ENCODE measurements at regions not wholly inside any gene's neighbourhood (a gene's known extent, or its start where the extent isn't known, plus 50 kb on each side); places are given as distances from the start of the nearest gene placed in this dataset.
"Not testable (repeated sequence)": the region's sequence is repeated elsewhere in the genome, so short reads cannot be mapped to it uniquely, and the experiment has no call there.

DNA sequence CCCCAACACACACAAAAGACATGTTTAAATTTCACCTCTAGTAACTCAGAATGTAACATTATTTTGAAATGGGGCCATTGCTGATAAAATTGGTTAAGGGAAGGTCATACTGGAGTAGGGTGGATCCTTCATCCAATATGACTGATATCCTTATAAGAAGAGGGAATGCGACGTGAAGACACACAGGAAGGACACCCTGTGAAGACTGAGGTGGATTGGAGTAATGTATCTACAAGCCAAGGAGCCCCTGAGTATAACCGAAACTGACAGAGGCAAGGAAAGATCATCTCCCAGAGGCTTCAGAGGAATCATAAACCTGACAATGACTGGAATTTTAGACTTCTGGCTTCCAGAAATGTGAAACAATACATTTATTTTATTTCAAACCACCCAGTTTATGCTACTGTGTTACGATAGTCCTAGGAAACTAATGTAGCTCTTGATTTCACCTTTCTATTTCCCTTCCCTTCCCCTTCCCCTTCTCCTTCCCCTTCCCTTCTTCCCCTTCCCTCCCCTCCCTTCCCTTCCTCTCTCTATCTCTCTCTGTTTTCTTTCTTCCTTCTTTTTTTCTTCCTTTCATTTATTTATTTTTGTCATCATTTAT is 1775.4 kb downstream of the LRRC4C start:
- ATAC-seq: no peak
- DNase-seq: no peak
- intact Hi-C loops (cut with DNase I): no loop called here

DNA sequence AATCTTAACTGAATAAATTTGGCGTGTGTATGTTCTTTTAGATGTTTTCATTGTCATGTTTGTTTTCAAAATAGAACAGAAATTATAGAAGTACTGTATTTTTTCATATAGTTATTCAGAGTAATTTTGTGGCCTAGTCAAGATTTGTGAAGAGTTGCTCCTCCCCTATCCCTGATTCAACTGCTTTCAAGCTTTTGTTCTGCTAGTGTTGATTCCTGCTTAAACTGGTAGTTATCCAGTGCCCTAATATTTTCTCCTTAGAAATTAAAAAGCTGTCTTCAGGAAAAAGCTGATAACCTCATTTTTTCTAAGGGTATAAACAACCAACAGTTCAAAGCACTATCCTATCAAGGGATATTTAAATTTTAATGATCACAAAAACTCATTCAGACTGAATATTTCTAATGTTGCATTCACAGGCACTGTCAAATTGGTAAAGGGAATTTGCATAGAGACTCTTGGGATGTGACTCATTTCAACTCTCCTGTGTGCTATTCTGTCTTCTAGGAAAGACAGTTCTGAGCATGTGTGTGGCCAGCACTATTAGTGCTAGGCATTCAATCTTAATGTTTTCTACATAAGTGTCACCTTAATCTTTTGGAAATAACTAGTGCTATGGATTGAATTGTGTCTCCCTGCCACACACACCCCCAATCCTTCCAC is 1776.0 kb downstream of the LRRC4C start:
- ATAC-seq: no peak
- DNase-seq: no peak
- intact Hi-C loops (cut with DNase I): no loop called here

DNA sequence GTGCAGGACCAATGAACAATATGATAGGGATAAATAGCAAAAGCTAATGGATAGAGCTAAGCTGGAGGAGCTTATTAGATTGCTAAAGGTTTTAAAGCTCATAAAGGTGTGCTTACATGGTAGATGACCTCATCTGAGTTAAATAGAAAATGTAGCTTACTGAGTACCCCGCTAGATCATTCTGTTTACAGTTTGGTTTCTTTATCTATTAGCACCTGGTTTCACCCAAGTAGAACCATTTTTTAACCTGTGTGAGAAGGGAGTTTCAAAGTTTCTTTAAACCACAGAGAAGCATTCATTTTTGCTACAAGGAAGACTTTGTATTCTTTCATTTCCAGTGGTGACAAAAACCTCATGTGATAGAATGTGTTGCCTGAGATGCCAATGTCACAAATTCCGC is 1778.0 kb downstream of the LRRC4C start:
- no peak for DNase-seq
- no peak for ATAC-seq
- intact Hi-C loops (cut with DNase I): no loop called here

DNA sequence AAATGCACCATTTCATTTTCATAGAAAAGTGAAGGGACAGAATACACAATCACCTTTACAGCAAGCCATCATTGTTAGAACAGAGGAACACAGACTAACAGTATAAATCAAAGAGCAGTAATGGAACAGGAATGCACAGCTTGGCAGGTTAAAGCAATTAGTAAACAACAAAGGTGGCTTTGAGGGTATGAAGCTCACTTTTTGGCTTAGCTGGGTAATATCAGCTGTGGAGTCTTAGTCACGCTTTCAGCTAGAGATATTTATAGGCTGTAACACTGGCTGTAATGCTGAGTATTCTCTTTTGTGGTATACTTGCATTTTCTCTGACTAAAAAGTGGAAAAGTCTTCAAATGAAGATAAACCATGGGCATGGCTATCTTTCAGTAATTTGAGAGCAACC is 1780.5 kb downstream of the LRRC4C start:
- DNase-seq: no peak
- ATAC-seq: no peak
- intact Hi-C loops (cut with DNase I): no loop called here

DNA sequence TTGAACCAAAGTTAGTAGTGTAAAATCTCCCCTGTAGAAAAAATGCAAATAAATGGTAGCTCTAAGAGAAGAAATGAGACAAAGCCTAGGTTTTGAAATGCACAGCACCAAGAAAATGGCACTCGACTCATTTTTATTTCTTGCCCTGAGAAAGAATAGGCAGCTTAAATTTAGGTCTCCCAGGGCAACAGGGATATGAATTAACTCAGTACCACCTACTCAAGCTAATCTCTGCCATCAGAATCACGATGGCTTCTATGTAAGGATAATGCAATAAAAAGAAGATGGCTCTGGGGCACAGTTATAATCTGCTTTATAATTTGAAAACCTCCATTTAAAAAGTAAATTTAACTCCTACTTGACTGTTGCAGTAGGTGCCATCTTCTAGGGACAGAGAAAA is 1784.3 kb downstream of the LRRC4C start:
- intact Hi-C loops (cut with DNase I): no loop called here
- DNase-seq: no peak
- no peak for ATAC-seq

DNA sequence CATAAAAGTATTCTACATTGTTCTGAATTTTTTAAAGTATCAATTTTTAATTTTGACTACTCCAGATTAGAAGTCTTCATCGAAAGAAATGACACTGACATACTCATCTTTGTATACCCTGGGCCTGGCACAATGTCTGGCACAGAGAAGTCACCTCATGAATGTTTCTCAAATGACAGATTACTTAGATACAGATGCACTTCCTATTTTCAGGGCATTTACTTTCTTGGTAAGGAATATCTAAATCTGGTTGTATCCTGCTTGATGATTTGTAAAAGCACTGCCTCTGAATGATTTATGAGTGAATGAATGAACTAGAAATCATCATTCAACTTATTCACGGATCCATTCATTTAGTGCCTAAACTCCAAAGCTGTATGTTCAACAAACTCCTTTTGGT is 1784.7 kb downstream of the LRRC4C start:
- intact Hi-C loops (cut with DNase I): no loop called here
- DNase-seq (no peak), ATAC-seq (no peak)

DNA sequence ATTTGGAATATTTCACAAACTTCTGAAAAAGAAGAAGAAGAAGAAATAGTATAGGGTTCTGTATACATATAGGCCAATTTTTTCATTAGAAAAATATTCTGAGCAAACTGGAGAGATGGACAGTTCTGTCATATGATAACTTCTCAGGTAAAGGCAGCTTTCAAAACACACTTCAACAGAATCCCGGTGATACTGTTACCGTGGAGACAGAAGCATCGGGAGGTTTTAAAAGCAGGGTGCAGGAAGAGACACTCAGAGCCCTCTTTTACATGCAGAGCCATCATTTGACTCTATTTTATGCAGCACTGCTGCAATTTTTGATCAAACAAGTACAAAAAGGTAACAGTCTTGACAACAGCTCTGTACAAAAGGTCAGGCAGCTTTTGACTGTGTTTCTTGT is 1785.4 kb downstream of the LRRC4C start:
- intact Hi-C loops (cut with DNase I): no loop called here
- ATAC-seq (no peak), DNase-seq (no peak)

DNA sequence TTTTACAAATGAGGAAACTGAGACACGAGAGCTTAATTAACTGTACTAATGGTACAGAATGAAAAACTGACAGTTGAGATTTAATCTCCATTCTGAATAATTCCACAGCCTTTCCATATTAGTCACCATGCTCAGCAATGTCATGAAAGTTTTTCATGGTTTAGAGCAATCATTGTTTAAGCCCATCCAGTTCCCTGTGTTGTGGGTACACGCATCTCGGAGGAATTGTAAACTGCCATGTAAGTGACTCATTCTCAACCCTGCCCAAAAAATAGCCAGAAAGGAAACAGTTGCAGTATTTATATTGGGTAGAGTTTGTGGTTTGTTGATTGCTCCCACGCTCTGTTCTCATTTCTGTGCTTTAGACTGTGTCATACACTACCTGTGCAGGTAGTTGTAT is 1790.8 kb downstream of the LRRC4C start:
- no peak for ATAC-seq
- DNase-seq: no peak
- intact Hi-C loops (cut with DNase I): no loop called here

DNA sequence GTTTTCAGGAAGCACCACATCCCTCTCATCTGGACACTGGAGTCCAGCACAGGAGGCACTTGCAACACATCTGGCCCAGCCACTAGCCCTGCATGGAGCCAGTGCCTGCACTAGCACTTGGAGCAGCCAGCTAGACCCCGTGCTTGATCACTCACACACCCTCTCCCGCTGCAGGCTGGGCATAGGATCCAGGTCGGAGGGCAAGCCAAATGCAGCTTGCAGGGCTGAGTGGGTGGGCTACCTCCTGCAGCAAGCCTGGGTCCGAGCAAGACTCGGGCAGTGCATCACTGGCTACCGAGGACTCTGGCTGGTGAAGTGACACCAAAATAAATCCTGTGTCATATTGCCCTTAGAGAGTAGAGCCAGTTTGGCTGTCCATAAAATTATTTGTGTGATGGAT is 1795.4 kb downstream of the LRRC4C start:
- no peak for ATAC-seq
- no peak for DNase-seq
- intact Hi-C loops (cut with DNase I): no loop called here

DNA sequence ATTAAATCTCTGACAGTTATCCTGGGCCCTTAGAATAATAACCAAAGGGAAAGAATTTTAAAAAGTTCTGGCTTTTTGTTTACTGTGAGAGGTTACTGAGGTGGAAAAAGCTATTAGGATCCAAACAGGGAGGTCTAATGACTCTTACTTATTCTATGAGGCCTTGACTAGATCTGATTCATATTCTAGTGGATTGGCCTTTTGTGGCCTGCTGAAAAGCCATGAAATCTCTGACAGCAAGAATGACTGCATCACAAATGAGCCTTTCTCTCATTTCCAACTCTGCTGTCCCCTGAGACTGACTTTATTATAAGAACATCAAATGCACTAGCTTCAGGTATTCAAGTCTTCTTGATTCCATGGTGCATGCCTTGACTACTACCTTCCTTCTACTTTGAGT is 1797.6 kb downstream of the LRRC4C start:
- ATAC-seq: no peak
- intact Hi-C loops (cut with DNase I): no loop called here

DNA sequence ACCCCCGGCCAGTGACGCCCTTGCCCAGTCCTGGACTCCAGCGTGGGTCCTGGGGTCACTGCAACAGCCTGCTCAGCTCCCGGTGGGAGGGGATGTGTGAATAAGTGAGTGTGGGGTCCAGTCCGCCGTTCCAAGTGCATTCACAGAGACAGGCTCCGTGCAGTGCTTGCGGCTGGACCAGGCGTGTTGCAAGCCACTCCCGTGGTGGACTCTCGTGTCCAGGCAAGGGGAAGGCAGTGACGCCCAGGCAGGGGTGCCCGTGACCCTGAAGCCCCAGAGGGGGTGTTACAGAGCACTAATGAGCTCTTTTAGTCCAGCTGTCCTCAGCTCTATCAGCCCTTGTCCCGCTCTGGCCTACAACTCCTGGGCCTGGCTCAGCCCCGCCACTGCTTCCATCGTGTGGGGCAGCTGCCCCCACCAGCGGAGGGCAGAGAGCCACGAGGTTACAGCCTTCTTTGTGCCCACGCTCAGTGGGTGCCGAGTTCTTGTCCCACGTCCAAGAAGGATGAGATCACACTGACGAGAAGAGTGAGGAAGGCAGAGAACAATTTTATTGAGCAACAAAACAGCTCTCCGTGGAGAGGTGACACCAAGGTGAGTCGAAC is 1807.5 kb downstream of the LRRC4C start:
- DNase-seq: no peak
- intact Hi-C loops (cut with DNase I): no loop called here
- no peak for ATAC-seq

More for the DNA sequence above, 1797.6 kb downstream of the LRRC4C start:
- no peak for DNase-seq

DNA sequence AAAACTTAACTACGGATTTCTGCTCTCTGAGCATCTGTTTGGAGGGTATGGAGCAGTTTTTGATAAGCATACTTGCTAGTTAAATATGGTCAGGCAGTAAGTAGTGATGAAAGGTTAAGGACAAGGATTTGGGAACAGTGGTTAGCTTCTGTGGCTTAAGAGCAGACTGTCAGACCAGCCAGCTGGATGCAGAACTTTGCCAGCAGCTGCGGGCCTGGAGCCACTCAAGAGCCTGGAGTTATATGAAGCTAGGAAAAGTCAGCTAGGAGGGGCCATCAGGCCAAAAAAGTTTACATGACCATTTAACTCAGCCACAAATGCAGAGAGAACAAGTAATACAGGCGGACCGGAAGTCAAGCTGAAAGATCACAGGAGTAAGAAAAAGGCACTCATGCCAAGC is 1817.7 kb downstream of the LRRC4C start:
- no peak for DNase-seq

DNA sequence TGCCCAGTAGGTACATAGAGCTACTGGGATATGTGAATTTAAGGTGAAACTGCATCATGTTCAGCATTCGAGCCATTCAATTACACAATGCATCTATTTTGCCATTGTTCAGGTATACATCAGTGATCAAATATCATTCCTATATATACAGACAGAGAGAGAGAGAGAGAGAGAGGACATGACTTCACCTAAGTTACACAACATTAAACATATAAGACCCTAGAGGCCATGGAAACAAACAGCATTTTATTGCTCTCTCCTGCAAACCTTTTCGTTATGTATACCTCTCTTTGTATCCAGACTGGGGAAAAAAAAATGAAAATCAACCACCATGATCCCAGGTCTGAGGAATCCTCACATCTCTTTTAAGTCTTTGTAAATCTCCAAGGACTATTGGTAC is 1829.1 kb downstream of the LRRC4C start:
- no peak for DNase-seq
- intact Hi-C loops (cut with DNase I): no loop called here
- ATAC-seq: no peak

More for the DNA sequence above, 1817.7 kb downstream of the LRRC4C start:
- ATAC-seq: peak in 1 of 2 donors; percentile 19
- intact Hi-C loops (cut with DNase I): no loop called here

DNA sequence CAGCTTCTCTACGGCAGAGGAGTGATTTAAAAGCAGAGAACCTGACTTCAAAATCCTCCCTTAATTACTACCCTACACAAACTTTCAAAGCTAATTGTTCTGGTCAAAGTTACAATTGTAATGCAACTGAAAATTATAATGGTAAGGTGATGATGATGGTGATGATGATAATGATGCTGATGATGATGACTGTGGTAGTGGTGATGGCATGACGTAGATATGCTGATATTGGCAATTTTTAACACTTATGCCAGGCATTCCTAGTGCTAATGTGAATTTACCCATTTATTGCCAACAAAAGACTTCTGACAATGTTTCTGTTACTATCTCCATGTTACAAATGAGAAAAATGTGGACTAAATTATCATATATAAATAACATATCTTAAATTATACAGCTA is 1831.1 kb downstream of the LRRC4C start:
- ATAC-seq: no peak
- intact Hi-C loops (cut with DNase I): no loop called here
- no peak for DNase-seq

DNA sequence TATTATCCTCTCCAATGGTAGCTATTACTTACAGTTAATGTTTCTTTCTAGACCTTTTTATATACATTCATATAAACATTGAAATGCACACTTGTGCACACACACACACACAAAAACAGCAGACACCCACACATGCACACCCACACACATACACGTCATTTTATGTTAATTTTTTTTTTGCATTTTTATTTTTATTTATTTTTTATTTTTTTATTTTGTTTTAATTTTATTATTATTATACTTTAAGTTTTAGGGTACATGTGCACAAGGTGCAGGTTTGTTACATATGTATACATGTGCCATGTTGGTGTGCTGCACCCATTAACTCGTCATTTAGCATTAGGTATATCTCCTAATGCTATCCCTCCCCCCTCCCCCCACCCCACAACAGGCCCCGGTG is 1839.1 kb downstream of the LRRC4C start:
- ATAC-seq; DNase-seq; intact Hi-C loops (cut with DNase I): not testable (repeated sequence)

DNA sequence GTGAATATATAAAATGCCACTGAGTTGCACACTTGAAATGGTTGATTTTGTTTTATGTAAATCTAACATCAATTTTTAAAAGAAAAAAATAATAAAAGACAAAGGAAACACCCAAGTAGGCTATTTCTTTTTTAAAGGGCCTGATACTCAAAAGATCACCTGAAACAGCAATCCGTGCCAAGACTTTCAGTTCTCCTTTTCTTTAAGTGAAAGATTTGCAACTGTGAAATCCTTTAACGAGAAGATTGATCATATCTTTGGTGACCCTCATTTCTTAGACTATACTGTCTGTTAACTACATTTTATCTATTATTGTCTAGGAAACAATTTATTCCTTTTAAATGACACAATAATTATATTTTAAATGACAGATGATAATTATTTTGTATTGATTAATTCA is 1841.5 kb downstream of the LRRC4C start:
- intact Hi-C loops (cut with DNase I): no loop called here
- ATAC-seq (no peak), DNase-seq (no peak)

DNA sequence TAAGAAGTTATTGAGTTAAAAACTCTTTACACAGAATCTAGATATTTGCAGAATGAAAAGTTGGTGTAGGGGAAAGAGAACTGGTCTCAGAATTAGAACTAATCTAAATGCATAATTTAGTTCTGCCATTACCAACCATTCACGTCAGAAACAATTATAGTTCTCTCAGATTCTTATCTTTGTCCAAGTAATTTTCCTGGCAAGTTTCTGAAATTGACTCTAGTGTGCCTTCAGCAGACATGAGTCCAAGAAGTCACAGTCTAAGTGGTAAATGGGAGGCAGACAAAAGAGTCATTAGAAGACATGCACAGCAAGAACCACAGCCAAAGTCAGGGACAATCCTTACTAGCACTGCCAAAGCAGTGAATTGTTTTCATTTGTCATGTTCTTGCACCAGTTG is 1870.1 kb downstream of the LRRC4C start:
- ATAC-seq (no peak), DNase-seq (no peak)
- intact Hi-C loops (cut with DNase I): no loop called here

DNA sequence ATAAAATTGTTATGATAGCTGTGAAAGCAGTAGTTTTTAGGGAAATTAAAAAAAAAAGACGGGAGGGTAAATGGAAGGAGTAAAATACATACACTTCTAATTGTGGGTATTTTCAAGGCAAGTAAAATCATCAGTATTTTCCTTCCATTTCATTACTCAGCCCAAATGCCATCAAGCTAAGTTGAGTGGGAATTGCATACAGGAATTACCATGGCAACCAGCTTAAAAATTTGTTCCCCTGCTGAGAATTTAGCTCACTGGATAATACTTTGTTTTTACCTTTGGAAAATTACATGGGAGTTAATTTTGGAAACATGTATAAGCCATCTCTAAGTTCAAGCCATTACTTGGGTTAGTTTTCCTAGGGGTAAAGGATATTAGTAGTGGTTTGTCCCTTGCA is 1873.4 kb downstream of the LRRC4C start:
- ATAC-seq: no peak

DNA sequence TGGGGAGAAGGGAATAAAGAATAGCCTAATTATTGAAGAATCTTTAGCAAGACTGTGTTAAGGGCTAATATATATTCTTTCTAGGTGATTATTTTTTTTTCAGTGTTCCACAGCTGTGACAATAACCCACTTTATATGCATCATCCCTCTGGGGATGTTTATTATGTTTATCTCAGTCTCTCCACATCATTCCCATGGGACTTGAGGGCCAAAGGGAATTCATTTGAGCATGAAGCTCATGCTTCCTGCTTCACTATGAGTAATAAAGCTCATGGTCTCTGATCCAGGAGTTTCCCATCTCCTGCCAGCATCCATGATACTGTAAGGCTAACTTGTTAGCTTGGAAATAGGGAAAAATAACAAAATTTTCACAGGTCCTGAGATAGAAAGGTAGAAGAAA is 1888.4 kb downstream of the LRRC4C start:
- intact Hi-C loops (cut with DNase I): no loop called here
- no peak for ATAC-seq
- DNase-seq: no peak

More for the DNA sequence above, 1873.4 kb downstream of the LRRC4C start:
- intact Hi-C loops (cut with DNase I): no loop called here
- no peak for DNase-seq

DNA sequence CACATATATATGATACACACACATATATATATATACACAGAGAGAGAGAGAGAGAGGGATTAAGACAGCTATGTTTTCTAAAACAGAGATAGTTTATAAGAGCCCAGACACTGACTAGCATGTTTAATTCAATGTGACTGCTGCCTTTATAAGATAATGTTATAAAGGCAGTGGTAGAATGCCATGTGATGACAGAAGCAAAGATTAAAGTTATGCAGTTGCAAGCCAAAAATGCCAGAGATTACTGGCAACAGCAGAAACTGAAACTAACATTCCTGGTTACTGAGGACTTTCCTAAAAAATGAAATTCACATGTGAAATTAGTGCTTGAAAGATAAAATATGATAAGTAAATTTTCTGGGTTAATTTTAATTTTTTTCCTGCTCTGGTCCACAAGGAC is 1888.9 kb downstream of the LRRC4C start:
- DNase-seq (no peak), ATAC-seq (peak; percentile 23 to 63)
- intact Hi-C loops (cut with DNase I): no loop called here

DNA sequence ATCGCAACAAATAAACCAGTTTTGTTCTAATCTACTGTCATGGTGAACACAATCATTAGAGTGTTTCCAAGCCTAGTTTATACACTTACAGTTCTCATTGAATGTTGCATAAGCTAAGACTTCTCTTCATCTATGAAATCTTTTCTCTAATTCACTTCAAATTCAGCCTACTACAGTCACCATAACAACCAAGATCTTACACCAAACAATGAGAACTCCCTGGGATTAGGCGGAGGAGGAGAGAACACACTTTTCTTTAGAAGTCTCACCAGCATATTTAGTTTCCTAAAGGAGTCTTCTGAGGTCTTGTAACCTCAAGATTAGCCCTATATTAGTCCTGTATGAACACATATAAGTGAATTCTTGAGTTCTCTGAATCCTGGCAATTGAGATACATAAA is 1889.7 kb downstream of the LRRC4C start:
- DNase-seq (no peak), ATAC-seq (peak in 1 of 2 donors; percentile 57)
- intact Hi-C loops (cut with DNase I): no loop called here
